ENCODE measurements at regions not wholly inside any gene's neighbourhood (a gene's known extent, or its start where the extent isn't known, plus 50 kb on each side); places are given as distances from the start of the nearest gene placed in this dataset.
"Not testable (repeated sequence)": the region's sequence is repeated elsewhere in the genome, so short reads cannot be mapped to it uniquely, and the experiment has no call there.

- no peak for DNase-seq (ENCODE audit: low read depth)
Measured at GRCh38 chr1:41980827-41981653, 62.3 kb upstream of the HIVEP3 start.

- DNase-seq (ENCODE audit: low read depth): no peak
Measured at GRCh38 chr1:41978986-41979385, 60.3 kb upstream of the HIVEP3 start.

DNA sequence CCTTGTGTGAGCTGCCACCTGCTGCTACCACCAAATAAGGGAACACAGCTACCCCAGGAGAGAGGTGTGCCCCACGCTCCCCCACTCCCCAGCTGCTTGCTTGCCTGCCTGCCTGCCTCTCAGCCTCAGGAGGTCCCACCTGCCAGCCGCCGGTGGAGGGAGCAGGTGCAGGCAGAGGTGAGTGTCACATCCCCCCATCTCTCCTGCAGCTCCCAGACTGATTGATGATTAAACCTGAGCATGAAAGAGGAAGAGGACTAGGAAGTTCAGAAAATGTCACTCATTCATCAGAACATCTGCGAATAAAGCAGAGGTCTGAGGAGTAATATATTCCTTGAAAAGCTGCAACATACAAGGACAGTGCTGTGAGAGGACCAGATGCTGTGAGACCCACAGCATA is 58.6 kb upstream of the HIVEP3 start:
- DNase-seq (ENCODE audit: low read depth): no peak

- DNase-seq (ENCODE audit: low read depth): no peak
Measured at GRCh38 chr1:41976671-41977070, 57.9 kb upstream of the HIVEP3 start.

DNA sequence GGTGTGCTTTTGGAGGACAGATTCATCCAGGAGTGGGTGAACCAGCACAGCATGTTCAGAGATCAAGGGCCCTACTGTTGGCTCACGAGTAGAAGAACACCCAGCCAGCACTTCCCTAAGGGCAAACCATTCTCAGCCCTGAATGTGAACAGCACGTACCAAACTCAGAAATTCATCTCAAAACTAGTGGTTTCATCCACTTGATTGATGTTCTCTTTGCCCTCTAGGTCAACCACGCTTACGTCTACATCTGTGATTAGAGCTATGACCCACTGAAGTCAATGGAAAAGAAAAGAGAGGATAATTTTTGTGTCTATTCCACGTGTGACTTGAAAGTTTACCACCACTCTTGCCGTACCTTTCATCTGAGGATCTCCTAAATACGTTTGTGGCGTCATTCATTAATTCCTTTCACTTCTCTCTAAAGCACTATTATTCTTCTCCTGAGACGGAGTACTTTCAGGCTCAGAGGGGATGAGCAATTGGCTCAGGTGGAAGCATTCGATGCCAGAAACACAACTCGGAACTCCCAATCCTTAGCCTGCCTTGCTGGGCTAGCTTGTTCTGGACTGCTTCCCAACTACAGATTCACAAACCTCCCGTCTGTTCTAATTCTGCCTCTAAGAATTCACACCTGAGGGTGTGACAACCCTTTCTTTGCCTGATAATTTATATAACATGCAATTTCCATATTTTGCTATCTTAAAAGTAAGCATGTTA is 57.3 kb upstream of the HIVEP3 start:
- no peak for DNase-seq (ENCODE audit: low read depth)

DNA sequence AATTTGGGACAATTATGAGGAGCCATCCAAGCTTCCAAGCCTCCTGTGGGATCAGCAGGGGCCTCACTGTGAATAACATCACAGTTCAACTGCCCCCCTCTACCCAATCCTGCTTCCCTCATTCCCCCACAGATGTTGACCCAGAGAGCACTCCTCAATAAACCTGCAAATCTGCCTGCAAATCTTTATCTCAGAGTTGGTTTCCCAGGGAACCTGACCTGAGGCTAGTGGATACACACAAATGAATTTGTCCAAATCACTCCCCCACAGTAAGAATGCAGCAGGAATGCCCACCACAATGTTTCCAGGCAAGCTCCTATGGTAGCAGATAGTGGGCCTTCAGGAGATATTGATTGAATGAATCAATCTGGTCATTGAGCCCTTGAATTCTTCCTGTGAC is 56.4 kb upstream of the HIVEP3 start:
- DNase-seq (ENCODE audit: low read depth): no peak

DNA sequence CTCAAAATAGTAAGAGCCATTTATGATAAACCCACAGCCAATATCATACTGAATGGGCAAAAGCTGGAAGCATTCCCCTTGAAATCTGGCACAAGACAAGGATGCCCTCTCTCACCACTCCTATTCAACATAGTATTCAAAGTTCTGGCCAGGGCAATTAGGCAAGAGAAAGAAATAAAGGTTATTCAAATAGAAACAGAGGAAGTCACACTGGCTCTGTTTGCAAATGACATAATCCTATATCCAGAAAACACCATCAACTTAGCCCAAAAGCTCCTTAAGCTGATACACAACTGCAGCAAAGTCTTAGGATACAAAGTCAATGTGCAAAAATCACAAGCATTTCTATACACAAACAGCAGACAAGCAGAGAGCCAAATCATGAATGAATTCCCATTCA is 49.8 kb upstream of the HIVEP3 start:
- DNase-seq (ENCODE audit: low read depth): not testable (repeated sequence)

Measured in GM04503 (cell line).